Neural cell (in vitro differentiated cells): ENCODE measurements at regions not wholly inside any gene's neighbourhood (a gene's known extent, or its start where the extent isn't known, plus 50 kb on each side); places are given as distances from the start of the nearest gene placed in this dataset.

Experiments
- H2AFZ ChIP-seq: fragments of 200-600, 300-800 bp; sonication (generic), shearing (Covaris generic); 2 replicates; pipeline ENCODE4 v1.6.0; 2014; ENCODE audit warnings: low read depth, mild to moderate bottlenecking, antibody characterized with exemption, low read length, moderate library complexity
- H3F3A ChIP-seq: fragments of 200-600 bp; shearing (Covaris generic); 2 replicates; pipeline ENCODE4 v1.6.1; 2016; ENCODE audit warnings: mild to moderate bottlenecking, moderate library complexity, mixed read lengths, antibody characterized with exemption, low read length; ENCODE audit not compliant: insufficient read depth, poor library complexity, severe bottlenecking
- H3K27ac ChIP-seq: fragments of 200-600, 300-800 bp; sonication (generic), shearing (Covaris generic); 2 replicates; pipeline ENCODE4 v1.5.1; 2014; ENCODE audit warnings: mild to moderate bottlenecking, low read length, moderate library complexity
- H3K27me3 ChIP-seq: fragments of 300-800, 200-600 bp; sonication (generic), shearing (Covaris generic); 2 replicates; pipeline ENCODE4 v1.6.0; 2014; ENCODE audit warnings: mild to moderate bottlenecking, low read depth, low read length, moderate library complexity; ENCODE audit not compliant: insufficient read depth
- H3K36me3 ChIP-seq: fragments of 300-800, 200-600 bp; sonication (generic), shearing (Covaris generic); 2 replicates; pipeline ENCODE4 v1.5.1; 2014; ENCODE audit warnings: mild to moderate bottlenecking, antibody characterized with exemption, low read length, moderate library complexity; ENCODE audit not compliant: insufficient read depth
- H3K4me2 ChIP-seq: fragments of 300-800, 200-600 bp; sonication (generic), shearing (Covaris generic); 2 replicates; pipeline ENCODE4 v1.6.0; 2014; ENCODE audit warnings: mild to moderate bottlenecking, low read length
- H3K4me3 ChIP-seq: fragments of 300-800, 200-600 bp; sonication (generic), shearing (Covaris generic); 2 replicates; pipeline ENCODE4 v1.5.1; 2014; ENCODE audit warnings: mild to moderate bottlenecking, low read length, moderate library complexity
- H3K79me2 ChIP-seq: fragments of 200-600 bp; shearing (Covaris generic); replicated peaks from 2 replicates; pipeline ENCODE4 v1.6.0; 2014; ENCODE audit warnings: mild to moderate bottlenecking, low read length, moderate library complexity; ENCODE audit not compliant: insufficient read depth
- H3K9ac ChIP-seq: fragments of 300-800, 200-600 bp; sonication (generic), shearing (Covaris generic); 2 replicates; pipeline ENCODE4 v1.6.1; 2016; ENCODE audit warnings: mild to moderate bottlenecking, low read length, mixed read lengths
- H3K9me2 ChIP-seq: fragments of 200-600 bp; shearing (Covaris generic); 2 replicates; pipeline ENCODE4 v1.6.1; 2016; ENCODE audit warnings: mild to moderate bottlenecking, low read length, mixed read lengths; ENCODE audit not compliant: insufficient read depth
- H3K9me3 ChIP-seq: fragments of 200-600, 300-800 bp; sonication (generic), shearing (Covaris generic); 2 replicates; pipeline ENCODE4 v1.6.1; 2016; ENCODE audit warnings: mild to moderate bottlenecking, mixed run types, low read length, moderate library complexity, mixed read lengths
- H4K20me1 ChIP-seq: fragments of 200-600 bp; shearing (Covaris generic); 2 replicates; pipeline ENCODE4 v1.6.1; 2016; ENCODE audit warnings: mild to moderate bottlenecking, mixed run types; ENCODE audit not compliant: insufficient read depth
- EP300 ChIP-seq: fragments of 450-650 bp; conservative IDR thresholded peaks from 2 replicates; pipeline ENCODE4 v1.6.1; 2014; ENCODE audit warnings: antibody characterized with exemption, mild to moderate bottlenecking, moderate library complexity; ENCODE audit not compliant: poor library complexity, severe bottlenecking
- EZH2 ChIP-seq: fragments of 200-600, 300-800 bp; shearing (Covaris generic), sonication (generic); IDR thresholded peaks from 2 replicates; pipeline ENCODE4 v1.6.1; 2014; ENCODE audit warnings: antibody characterized with exemption, low read length, borderline replicate concordance, mild to moderate bottlenecking; ENCODE audit not compliant: insufficient read depth, poor library complexity, severe bottlenecking
- MXI1 ChIP-seq: fragments of 450-650 bp; conservative IDR thresholded peaks from 2 replicates; pipeline ENCODE4 v1.6.1; 2014; ENCODE audit warnings: antibody characterized with exemption, mild to moderate bottlenecking; ENCODE audit not compliant: poor library complexity, severe bottlenecking
- POLR2AphosphoS5 ChIP-seq: IDR thresholded peaks from 2 replicates; pipeline ENCODE4 v1.6.1; 2012
- RAD21 ChIP-seq: fragments of 450-650 bp; conservative IDR thresholded peaks from 2 replicates; pipeline ENCODE4 v1.6.1; 2014; ENCODE audit warnings: antibody characterized with exemption, mild to moderate bottlenecking, moderate library complexity
- SMC3 ChIP-seq: fragments of 450-650 bp; conservative IDR thresholded peaks from 2 replicates; pipeline ENCODE4 v1.6.1; 2014; ENCODE audit warnings: antibody characterized with exemption, mild to moderate bottlenecking, moderate library complexity; ENCODE audit not compliant: poor library complexity
- TAF1 ChIP-seq: IDR thresholded peaks from 2 replicates; pipeline ENCODE4 v1.6.1; 2012; ENCODE audit warnings: low read depth
- TF ChIP-seq, protein P1 (sequence below): fragments of 450-650 bp; IDR thresholded peaks from 2 replicates; pipeline ENCODE4 v1.5.1; 2014; ENCODE audit warnings: antibody characterized with exemption, mild to moderate bottlenecking, moderate library complexity; ENCODE audit not compliant: poor library complexity, severe bottlenecking
- TF ChIP-seq, protein P2 (sequence below): IDR thresholded peaks from 2 replicates; pipeline ENCODE4 v1.6.1; 2012; ENCODE audit warnings: borderline replicate concordance

DNA sequence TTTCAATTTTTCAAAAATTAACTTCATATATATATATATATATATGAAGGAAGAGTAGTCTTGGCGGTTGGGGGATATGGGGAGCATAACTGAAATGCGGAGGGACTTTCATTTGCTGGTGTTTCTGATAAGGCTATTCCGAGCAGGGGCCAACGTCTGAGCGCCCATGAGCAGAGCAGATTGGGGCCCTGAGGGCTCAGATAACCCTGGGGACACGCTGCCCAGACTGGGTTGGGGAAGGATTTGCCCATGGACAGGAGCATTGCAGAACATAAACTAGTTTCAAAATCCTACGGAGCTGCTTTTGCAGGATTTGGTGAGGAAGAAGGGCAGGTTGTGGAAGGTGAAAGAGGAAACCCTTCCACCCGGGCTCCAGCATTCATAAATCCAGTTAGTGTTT is 240.2 kb downstream of the IRX1 start:
- TF ChIP-seq TAF1: no peak
- TF ChIP-seq MXI1: no peak
- TF ChIP-seq POLR2AphosphoS5: no peak
- TF ChIP-seq EZH2: no peak
- no peak for TF ChIP-seq EP300
- TF ChIP-seq, protein P1, sequence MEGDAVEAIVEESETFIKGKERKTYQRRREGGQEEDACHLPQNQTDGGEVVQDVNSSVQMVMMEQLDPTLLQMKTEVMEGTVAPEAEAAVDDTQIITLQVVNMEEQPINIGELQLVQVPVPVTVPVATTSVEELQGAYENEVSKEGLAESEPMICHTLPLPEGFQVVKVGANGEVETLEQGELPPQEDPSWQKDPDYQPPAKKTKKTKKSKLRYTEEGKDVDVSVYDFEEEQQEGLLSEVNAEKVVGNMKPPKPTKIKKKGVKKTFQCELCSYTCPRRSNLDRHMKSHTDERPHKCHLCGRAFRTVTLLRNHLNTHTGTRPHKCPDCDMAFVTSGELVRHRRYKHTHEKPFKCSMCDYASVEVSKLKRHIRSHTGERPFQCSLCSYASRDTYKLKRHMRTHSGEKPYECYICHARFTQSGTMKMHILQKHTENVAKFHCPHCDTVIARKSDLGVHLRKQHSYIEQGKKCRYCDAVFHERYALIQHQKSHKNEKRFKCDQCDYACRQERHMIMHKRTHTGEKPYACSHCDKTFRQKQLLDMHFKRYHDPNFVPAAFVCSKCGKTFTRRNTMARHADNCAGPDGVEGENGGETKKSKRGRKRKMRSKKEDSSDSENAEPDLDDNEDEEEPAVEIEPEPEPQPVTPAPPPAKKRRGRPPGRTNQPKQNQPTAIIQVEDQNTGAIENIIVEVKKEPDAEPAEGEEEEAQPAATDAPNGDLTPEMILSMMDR: no peak
- no peak for TF ChIP-seq RAD21
- TF ChIP-seq, protein P2, sequence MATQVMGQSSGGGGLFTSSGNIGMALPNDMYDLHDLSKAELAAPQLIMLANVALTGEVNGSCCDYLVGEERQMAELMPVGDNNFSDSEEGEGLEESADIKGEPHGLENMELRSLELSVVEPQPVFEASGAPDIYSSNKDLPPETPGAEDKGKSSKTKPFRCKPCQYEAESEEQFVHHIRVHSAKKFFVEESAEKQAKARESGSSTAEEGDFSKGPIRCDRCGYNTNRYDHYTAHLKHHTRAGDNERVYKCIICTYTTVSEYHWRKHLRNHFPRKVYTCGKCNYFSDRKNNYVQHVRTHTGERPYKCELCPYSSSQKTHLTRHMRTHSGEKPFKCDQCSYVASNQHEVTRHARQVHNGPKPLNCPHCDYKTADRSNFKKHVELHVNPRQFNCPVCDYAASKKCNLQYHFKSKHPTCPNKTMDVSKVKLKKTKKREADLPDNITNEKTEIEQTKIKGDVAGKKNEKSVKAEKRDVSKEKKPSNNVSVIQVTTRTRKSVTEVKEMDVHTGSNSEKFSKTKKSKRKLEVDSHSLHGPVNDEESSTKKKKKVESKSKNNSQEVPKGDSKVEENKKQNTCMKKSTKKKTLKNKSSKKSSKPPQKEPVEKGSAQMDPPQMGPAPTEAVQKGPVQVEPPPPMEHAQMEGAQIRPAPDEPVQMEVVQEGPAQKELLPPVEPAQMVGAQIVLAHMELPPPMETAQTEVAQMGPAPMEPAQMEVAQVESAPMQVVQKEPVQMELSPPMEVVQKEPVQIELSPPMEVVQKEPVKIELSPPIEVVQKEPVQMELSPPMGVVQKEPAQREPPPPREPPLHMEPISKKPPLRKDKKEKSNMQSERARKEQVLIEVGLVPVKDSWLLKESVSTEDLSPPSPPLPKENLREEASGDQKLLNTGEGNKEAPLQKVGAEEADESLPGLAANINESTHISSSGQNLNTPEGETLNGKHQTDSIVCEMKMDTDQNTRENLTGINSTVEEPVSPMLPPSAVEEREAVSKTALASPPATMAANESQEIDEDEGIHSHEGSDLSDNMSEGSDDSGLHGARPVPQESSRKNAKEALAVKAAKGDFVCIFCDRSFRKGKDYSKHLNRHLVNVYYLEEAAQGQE: no peak
- TF ChIP-seq SMC3: no peak
- Histone ChIP-seq H3F3A (no peaks in the 10 kb centered on the region), H3K9me2 (no peaks in the 10 kb centered on the region), H3K9me3 (no peaks in the 10 kb centered on the region), H3K27ac (no peak overlapping the region), H3K9ac (no peak overlapping the region), H3K4me2 (no peak overlapping the region), H4K20me1 (no peaks in the 10 kb centered on the region), H2AFZ (no peak overlapping the region), H3K4me3 (no peak overlapping the region), H3K79me2 (no peaks in the 10 kb centered on the region), H3K27me3 (no peaks in the 10 kb centered on the region), H3K36me3 (no peaks in the 10 kb centered on the region)

DNA sequence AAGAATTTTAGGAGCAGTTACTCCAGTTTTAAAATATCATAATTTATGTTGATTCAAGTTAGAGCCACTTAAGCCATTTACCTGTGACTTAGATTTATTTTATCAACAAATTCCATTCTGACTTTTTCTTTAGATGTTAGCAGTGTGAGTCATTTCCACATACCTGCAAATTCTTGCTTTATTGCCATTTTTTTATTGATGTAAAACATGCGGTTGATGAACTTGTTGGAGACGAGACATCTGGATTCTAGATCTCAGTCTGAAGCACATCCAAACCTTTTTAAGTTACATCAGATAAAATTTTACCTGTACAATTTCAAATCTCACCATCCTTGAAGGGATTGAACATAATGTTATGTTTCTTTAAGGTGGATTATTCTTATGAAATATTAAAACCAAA is 240.9 kb downstream of the IRX1 start:
- H3K36me3 ChIP-seq: no peaks in the 10 kb centered on the region

More for the DNA sequence above, 240.9 kb downstream of the IRX1 start:
- TF ChIP-seq RAD21: no peak
- TF ChIP-seq EZH2: no peak
- TF ChIP-seq, protein P2: no peak
- no peak for TF ChIP-seq POLR2AphosphoS5
- TF ChIP-seq SMC3: no peak
- TF ChIP-seq MXI1: no peak
- no peak for TF ChIP-seq EP300
- no peak for TF ChIP-seq TAF1
- TF ChIP-seq, protein P1: no peak
- no peaks in the 10 kb centered on the region for H4K20me1 ChIP-seq
- no peaks in the 10 kb centered on the region for H3K9me3 ChIP-seq
- no peak overlapping the region for H2AFZ ChIP-seq
- no peak overlapping the region for H3K27ac ChIP-seq
- H3K27me3 ChIP-seq: no peaks in the 10 kb centered on the region
- H3K4me3 ChIP-seq: no peak overlapping the region
- H3K9ac ChIP-seq: no peak overlapping the region
- no peaks in the 10 kb centered on the region for H3K79me2 ChIP-seq
- no peak overlapping the region for H3K4me2 ChIP-seq
- H3K9me2 ChIP-seq: no peaks in the 10 kb centered on the region
- H3F3A ChIP-seq: no peaks in the 10 kb centered on the region
